ENCODE measurements at regions not wholly inside any gene's neighbourhood (a gene's known extent, or its start where the extent isn't known, plus 50 kb on each side); places are given as distances from the start of the nearest gene placed in this dataset.

- no peak for FAIRE-seq
Measured at GRCh38 chr3:72337480-72337855, 510.8 kb downstream of the SHQ1 start.

GRCh38 chr3:72336821-72337479 is 511.3 kb downstream of the SHQ1 start:
- no peak for FAIRE-seq

GRCh38 chr3:72336114-72336651 is 512.1 kb downstream of the SHQ1 start:
- no peak for FAIRE-seq

- FAIRE-seq: no peak
Measured at GRCh38 chr3:72335458-72336095, 512.7 kb downstream of the SHQ1 start.

GRCh38 chr3:72334681-72335457 is 513.4 kb downstream of the SHQ1 start:
- FAIRE-seq: no peak

GRCh38 chr3:72332689-72333088 is 515.6 kb downstream of the SHQ1 start:
- no peak for FAIRE-seq

GRCh38 chr3:72332036-72332435 is 516.2 kb downstream of the SHQ1 start:
- no peak for FAIRE-seq

- no peak for FAIRE-seq
Measured at GRCh38 chr3:72331076-72331475, 517.2 kb downstream of the SHQ1 start.

GRCh38 chr3:72329354-72329753 is 518.9 kb downstream of the SHQ1 start:
- FAIRE-seq: no peak

- no peak for FAIRE-seq
Measured at GRCh38 chr3:72328755-72329277, 519.4 kb downstream of the SHQ1 start.

GRCh38 chr3:72327008-72327407 is 521.2 kb downstream of the SHQ1 start:
- FAIRE-seq: no peak

- FAIRE-seq: no peak
Measured at GRCh38 chr3:72324253-72324811, 523.9 kb downstream of the SHQ1 start.

GRCh38 chr3:72323773-72324172 is 524.5 kb downstream of the SHQ1 start:
- no peak for FAIRE-seq

- no peak for FAIRE-seq
Measured at GRCh38 chr3:72322264-72322976, 525.8 kb downstream of the SHQ1 start.

- FAIRE-seq: no peak
Measured at GRCh38 chr3:72320955-72321303, 527.3 kb downstream of the SHQ1 start.

- FAIRE-seq: no peak
Measured at GRCh38 chr3:72320095-72320954, 527.9 kb downstream of the SHQ1 start.

GRCh38 chr3:72319194-72320094 is 528.8 kb downstream of the SHQ1 start:
- FAIRE-seq: no peak

- no peak for FAIRE-seq
Measured at GRCh38 chr3:72318504-72319193, 529.6 kb downstream of the SHQ1 start.

GRCh38 chr3:72317491-72317890 is 530.8 kb downstream of the SHQ1 start:
- no peak for FAIRE-seq
